T-helper 9 cell (primary cell): ENCODE measurements at regions not wholly inside any gene's neighbourhood (a gene's known extent, or its start where the extent isn't known, plus 50 kb on each side); places are given as distances from the start of the nearest gene placed in this dataset.

Experiments used
- DNase-seq: peaks from one replicate; pipeline ENCODE4 v3.0.0-alpha.2; 2020

- no peak for DNase-seq
Observed at GRCh38 chr11:70954471-70954870, 297.9 kb downstream of the SHANK2 start.
